Astrocyte (in vitro differentiated cells and primary cell): ENCODE measurements at regions not wholly inside any gene's neighbourhood (a gene's known extent, or its start where the extent isn't known, plus 50 kb on each side); places are given as distances from the start of the nearest gene placed in this dataset.

Experiments used
- DNase-seq: peaks from one replicate; pipeline ENCODE4 v3.0.0-alpha.2; 2010; ENCODE audit warnings: low read depth
- FAIRE-seq: peaks from 2 replicates; lab custom pipeline; 2011; peaks lifted over from hg19 to GRCh38; lab: Jason Lieb, UNC
- H2AFZ ChIP-seq: 2 replicates; pipeline ENCODE4 v1.6.0; 2012; ENCODE audit warnings: low read depth, low read length, inconsistent platforms
- H3K27ac ChIP-seq: 2 replicates; pipeline ENCODE4 v1.5.1; 2011; ENCODE audit warnings: low read depth, low read length, inconsistent platforms
- H3K27me3 ChIP-seq: 2 replicates; pipeline ENCODE4 v1.6.0; 2011; ENCODE audit warnings: low read length, inconsistent platforms; ENCODE audit not compliant: insufficient read depth
- H3K36me3 ChIP-seq: 2 replicates; pipeline ENCODE4 v1.5.1; 2011; ENCODE audit warnings: low read length, inconsistent platforms; ENCODE audit not compliant: insufficient read depth
- H3K4me1 ChIP-seq: 2 replicates; pipeline ENCODE4 v1.5.1; 2011; ENCODE audit warnings: low read length, inconsistent platforms; ENCODE audit not compliant: insufficient read depth
- H3K4me2 ChIP-seq: 2 replicates; pipeline ENCODE4 v1.6.0; 2012; ENCODE audit warnings: low read length, inconsistent platforms
- H3K4me3 ChIP-seq: 2 replicates; pipeline ENCODE4 v1.5.1; 2011; ENCODE audit warnings: low read depth, mild to moderate bottlenecking, low read length, inconsistent platforms; ENCODE audit not compliant: insufficient read depth
- H3K79me2 ChIP-seq: 2 replicates; pipeline ENCODE4 v1.6.0; 2012; ENCODE audit warnings: mild to moderate bottlenecking, low read length, inconsistent platforms; ENCODE audit not compliant: insufficient read depth
- H3K9ac ChIP-seq: 2 replicates; pipeline ENCODE4 v1.6.0; 2012; ENCODE audit warnings: mild to moderate bottlenecking, low read length, inconsistent platforms
- H3K9me3 ChIP-seq: 2 replicates; pipeline ENCODE4 v1.5.1; 2012; ENCODE audit warnings: low read depth, mild to moderate bottlenecking, low read length, inconsistent platforms; ENCODE audit not compliant: insufficient read depth
- H4K20me1 ChIP-seq: 2 replicates; pipeline ENCODE4 v1.6.0; 2012; ENCODE audit warnings: low read length, inconsistent platforms; ENCODE audit not compliant: insufficient read depth
- H3K27ac Mint-ChIP-seq: one replicate; pipeline ENCODE4 v1.8.0; 2021; ENCODE audit warnings: mild to moderate bottlenecking, mixed read lengths; ENCODE audit not compliant: unreplicated experiment
- H3K27me3 Mint-ChIP-seq: one replicate; pipeline ENCODE4 v1.8.0; 2021; ENCODE audit warnings: low read depth, mixed read lengths; ENCODE audit not compliant: unreplicated experiment
- H3K36me3 Mint-ChIP-seq: one replicate; pipeline ENCODE4 v1.8.0; 2021; ENCODE audit warnings: low read depth, mixed read lengths; ENCODE audit not compliant: unreplicated experiment
- H3K4me1 Mint-ChIP-seq: one replicate; pipeline ENCODE4 v1.8.0; 2021; ENCODE audit warnings: low read depth, mixed read lengths; ENCODE audit not compliant: unreplicated experiment
- H3K4me3 Mint-ChIP-seq: one replicate; pipeline ENCODE4 v1.8.0; 2021; ENCODE audit warnings: mild to moderate bottlenecking, moderate library complexity, mixed read lengths; ENCODE audit not compliant: unreplicated experiment
- H3K9me3 Mint-ChIP-seq: one replicate; pipeline ENCODE4 v1.8.0; 2021; ENCODE audit warnings: mild to moderate bottlenecking, mixed read lengths; ENCODE audit not compliant: unreplicated experiment
- CTCF ChIP-seq: IDR thresholded peaks from 2 replicates; pipeline ENCODE4 v1.5.1; 2011; ENCODE audit warnings: low read depth, mild to moderate bottlenecking, inconsistent platforms, low read length, moderate library complexity; ENCODE audit not compliant: insufficient read depth
- EZH2 ChIP-seq: IDR thresholded peaks from 2 replicates; pipeline ENCODE4 v1.6.1; 2012; ENCODE audit warnings: mild to moderate bottlenecking, low read length, inconsistent platforms; ENCODE audit not compliant: insufficient read depth

- H3K36me3 Mint-ChIP-seq = no peaks in the 10 kb centered on the region
- peak overlapping the region; percentile 77 for H3K9ac ChIP-seq
- no peak for DNase-seq
- TF ChIP-seq EZH2 = no peak
- no peak for TF ChIP-seq CTCF
- FAIRE-seq = no peak
- H3K9me3 Mint-ChIP-seq = no peaks in the 10 kb centered on the region
- no peaks in the 10 kb centered on the region for H3K27me3 ChIP-seq
- peaks cover 23% of the 10 kb centered on the region for H3K4me1 ChIP-seq
- H3K27me3 Mint-ChIP-seq = no peaks in the 10 kb centered on the region
- H3K27ac ChIP-seq = peak overlapping the region; percentile 93
- H3K4me2 ChIP-seq = peak overlapping the region; percentile 82
- peaks cover 27% of the 10 kb centered on the region for H3K4me1 Mint-ChIP-seq
- no peak overlapping the region for H2AFZ ChIP-seq
- H4K20me1 ChIP-seq = no peaks in the 10 kb centered on the region
- H3K36me3 ChIP-seq = no peaks in the 10 kb centered on the region
- peak overlapping the region; percentile 89 for H3K4me3 Mint-ChIP-seq
- H3K4me3 ChIP-seq = peak overlapping the region; percentile 56
- H3K9me3 ChIP-seq = no peaks in the 10 kb centered on the region
- H3K79me2 ChIP-seq = peaks cover 27% of the 10 kb centered on the region
- peak overlapping the region; percentile 97 for H3K27ac Mint-ChIP-seq
Observed at GRCh38 chr4:117326091-117326490, 240.7 kb upstream of the TRAM1L1 start.

GRCh38 chr4:117327491-117327890 lies 242.1 kb upstream of the TRAM1L1 start:
- Histone ChIP-seq H3K4me1 (peaks cover 23% of the 10 kb centered on the region), H3K9ac (peak overlapping the region; percentile 67), H3K79me2 (peaks cover 27% of the 10 kb centered on the region), H2AFZ (no peak overlapping the region), H3K9me3 (no peaks in the 10 kb centered on the region), H3K27ac (no peak overlapping the region), H4K20me1 (no peaks in the 10 kb centered on the region), H3K4me2 (peak overlapping the region; percentile 70), H3K4me3 (peak overlapping the region; percentile 53), H3K27me3 (no peaks in the 10 kb centered on the region), H3K36me3 (no peaks in the 10 kb centered on the region)
- H3K4me3 Mint-ChIP-seq = peak overlapping the region; percentile 85
- TF ChIP-seq CTCF (no peak), EZH2 (no peak)
- H3K27me3 Mint-ChIP-seq = no peaks in the 10 kb centered on the region
- H3K36me3 Mint-ChIP-seq = peaks cover 4% of the 10 kb centered on the region
- H3K4me1 Mint-ChIP-seq = peaks cover 34% of the 10 kb centered on the region
- DNase-seq (no peak), FAIRE-seq (no peak)
- H3K27ac Mint-ChIP-seq = peak overlapping the region; percentile 68
- H3K9me3 Mint-ChIP-seq = no peaks in the 10 kb centered on the region

- no peaks in the 10 kb centered on the region for H3K9me3 Mint-ChIP-seq
- no peak for TF ChIP-seq CTCF
- no peak for TF ChIP-seq EZH2
- Histone ChIP-seq H3K9ac (peak overlapping the region; percentile 23), H3K9me3 (no peaks in the 10 kb centered on the region), H2AFZ (no peak overlapping the region), H3K36me3 (no peaks in the 10 kb centered on the region), H3K27me3 (no peaks in the 10 kb centered on the region), H3K27ac (no peak overlapping the region), H4K20me1 (no peaks in the 10 kb centered on the region), H3K4me2 (peak overlapping the region; percentile 70), H3K4me3 (peak overlapping the region; percentile 53), H3K4me1 (peaks cover 23% of the 10 kb centered on the region), H3K79me2 (peaks cover 27% of the 10 kb centered on the region)
- no peak overlapping the region for H3K27ac Mint-ChIP-seq
- H3K4me3 Mint-ChIP-seq = peak overlapping the region; percentile 85
- peaks cover 5% of the 10 kb centered on the region for H3K36me3 Mint-ChIP-seq
- H3K27me3 Mint-ChIP-seq = no peaks in the 10 kb centered on the region
- peaks cover 33% of the 10 kb centered on the region for H3K4me1 Mint-ChIP-seq
- FAIRE-seq (no peak), DNase-seq (no peak)
Observed at GRCh38 chr4:117328333-117328732, 243.0 kb upstream of the TRAM1L1 start.
